ENCODE measurements at regions not wholly inside any gene's neighbourhood (a gene's known extent, or its start where the extent isn't known, plus 50 kb on each side); places are given as distances from the start of the nearest gene placed in this dataset.
"Not testable (repeated sequence)": the region's sequence is repeated elsewhere in the genome, so short reads cannot be mapped to it uniquely, and the experiment has no call there.

DNA sequence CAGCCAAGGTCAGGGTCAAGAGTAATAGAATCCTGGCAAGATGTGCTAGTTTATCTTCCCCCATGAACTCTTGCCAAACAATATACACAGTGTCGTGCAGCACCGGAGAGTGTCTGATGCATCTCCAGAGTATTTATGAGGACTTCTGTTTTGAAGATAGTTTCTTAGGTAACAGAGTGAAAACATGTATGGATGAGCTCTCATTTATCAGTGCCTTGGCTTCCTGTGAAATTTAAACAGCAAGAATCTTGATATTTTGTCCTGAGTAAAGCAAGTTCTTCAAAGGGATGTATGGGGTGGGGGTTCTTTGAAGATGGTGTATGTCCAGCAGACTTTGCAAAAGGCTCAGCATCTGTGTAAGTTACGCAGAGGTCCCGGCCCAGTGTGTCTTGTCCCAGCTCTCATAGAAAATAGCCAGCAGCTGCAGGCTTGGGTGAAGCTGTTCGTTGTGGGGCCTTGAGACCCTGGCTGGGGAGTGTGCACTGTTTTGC, 361.0 kb upstream of the NT5C1B start:
- H3K4me3 Mint-ChIP-seq (ENCODE audit: unreplicated experiment): no peak overlapping the region
- CTCF ChIA-PET: no interaction called here
- no peak for TF ChIP-seq CTCF (IDR thresholded peaks at IDR 0.05; ENCODE audit: insufficient read depth in 1 of 2, low read depth in 1 of 2, low read length in 1 of 2, severe bottlenecking in 1 of 2, unreplicated experiment in 1 of 2)
- Histone ChIP-seq H3K9me3 (no peaks in the 10 kb centered on the region), H3K27me3 (replicated peaks; ENCODE audit: control insufficient read depth, insufficient read depth, low read length) (no peaks in the 10 kb centered on the region), H3K4me1 (no peaks in the 10 kb centered on the region), H3K36me3 (ENCODE audit: control insufficient read depth, insufficient read depth, low read length) (no peaks in the 10 kb centered on the region), H3K4me3 (ENCODE audit: low read depth, low read length) (no peak overlapping the region)
- no peak for DNase-seq
- peaks cover 2% of the 10 kb centered on the region for H3K27me3 Mint-ChIP-seq (ENCODE audit: insufficient read depth, unreplicated experiment)
- H3K27ac Mint-ChIP-seq (ENCODE audit: unreplicated experiment): no peak overlapping the region
- no peaks in the 10 kb centered on the region for H3K36me3 Mint-ChIP-seq (ENCODE audit: insufficient read depth, unreplicated experiment)
- POLR2A ChIA-PET: no interaction called here
- no TSS peak for BruUV-seq (replicated peaks)
- intact Hi-C loops (cut with micrococcal nuclease; ENCODE audit: unreplicated experiment): no loop called here
- H3K9me3 Mint-ChIP-seq (ENCODE audit: unreplicated experiment): no peaks in the 10 kb centered on the region
- no peaks in the 10 kb centered on the region for H3K4me1 Mint-ChIP-seq (ENCODE audit: low read depth, unreplicated experiment)

GRCh38 chr2:18949871-18950270, 360.5 kb upstream of the NT5C1B start:
- no peaks in the 10 kb centered on the region for H3K36me3 Mint-ChIP-seq (ENCODE audit: insufficient read depth, unreplicated experiment)
- H3K4me3 ChIP-seq (ENCODE audit: low read depth, low read length): no peak overlapping the region
- intact Hi-C loops (cut with micrococcal nuclease; ENCODE audit: unreplicated experiment): no loop called here
- no peak overlapping the region for H3K4me3 Mint-ChIP-seq (ENCODE audit: unreplicated experiment)
- TF ChIP-seq CTCF (IDR thresholded peaks at IDR 0.05; ENCODE audit: insufficient read depth in 1 of 2, low read depth in 1 of 2, low read length in 1 of 2, severe bottlenecking in 1 of 2, unreplicated experiment in 1 of 2): no peak
- no peaks in the 10 kb centered on the region for H3K4me1 ChIP-seq
- H3K9me3 Mint-ChIP-seq (ENCODE audit: unreplicated experiment): no peaks in the 10 kb centered on the region
- CTCF ChIA-PET: no interaction called here
- H3K27me3 ChIP-seq (replicated peaks; ENCODE audit: control insufficient read depth, insufficient read depth, low read length): no peaks in the 10 kb centered on the region
- no peaks in the 10 kb centered on the region for H3K4me1 Mint-ChIP-seq (ENCODE audit: low read depth, unreplicated experiment)
- BruUV-seq (replicated peaks): no TSS peak
- no peaks in the 10 kb centered on the region for H3K27me3 Mint-ChIP-seq (ENCODE audit: insufficient read depth, unreplicated experiment)
- no peaks in the 10 kb centered on the region for H3K36me3 ChIP-seq (ENCODE audit: control insufficient read depth, insufficient read depth, low read length)
- no peak overlapping the region for H3K27ac Mint-ChIP-seq (ENCODE audit: unreplicated experiment)
- H3K9me3 ChIP-seq: no peaks in the 10 kb centered on the region
- no peak for DNase-seq
- POLR2A ChIA-PET: no interaction called here

DNA sequence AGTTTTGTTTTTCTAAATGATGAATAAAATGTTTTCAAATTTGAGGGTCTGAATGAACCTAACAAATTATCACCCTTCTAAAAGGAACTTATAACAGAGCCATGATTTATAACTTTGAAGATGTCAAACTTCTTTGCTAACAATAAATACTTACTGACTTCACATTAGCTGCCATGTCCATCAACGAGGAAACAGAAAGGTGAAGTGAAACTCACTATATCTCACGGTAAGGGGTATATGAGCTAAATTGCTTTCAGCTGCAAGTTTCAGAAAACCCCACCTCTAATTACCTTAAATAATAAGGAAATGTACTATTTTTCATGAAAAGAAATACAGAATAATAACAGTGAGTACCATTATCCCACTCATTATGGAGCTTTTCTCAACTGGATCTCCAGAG, 350.8 kb upstream of the NT5C1B start:
- no TSS peak for BruUV-seq (replicated peaks)
- H3K4me3 Mint-ChIP-seq (ENCODE audit: unreplicated experiment): no peak overlapping the region
- ChIA-PET CTCF (no interaction called here), POLR2A (no interaction called here)
- H3K4me1 Mint-ChIP-seq (ENCODE audit: low read depth, unreplicated experiment): no peaks in the 10 kb centered on the region
- no peak for DNase-seq
- H3K9me3 Mint-ChIP-seq (ENCODE audit: unreplicated experiment): no peaks in the 10 kb centered on the region
- no peaks in the 10 kb centered on the region for H3K36me3 ChIP-seq (ENCODE audit: control insufficient read depth, insufficient read depth, low read length)
- no peaks in the 10 kb centered on the region for H3K9me3 ChIP-seq
- H3K4me1 ChIP-seq: no peaks in the 10 kb centered on the region
- no peak overlapping the region for H3K4me3 ChIP-seq (ENCODE audit: low read depth, low read length)
- H3K27me3 ChIP-seq (replicated peaks; ENCODE audit: control insufficient read depth, insufficient read depth, low read length): no peaks in the 10 kb centered on the region
- H3K27me3 Mint-ChIP-seq (ENCODE audit: insufficient read depth, unreplicated experiment): peaks cover 3% of the 10 kb centered on the region
- intact Hi-C loops (cut with micrococcal nuclease; ENCODE audit: unreplicated experiment): no loop called here
- H3K36me3 Mint-ChIP-seq (ENCODE audit: insufficient read depth, unreplicated experiment): no peaks in the 10 kb centered on the region
- H3K27ac Mint-ChIP-seq (ENCODE audit: unreplicated experiment): no peak overlapping the region
- no peak for TF ChIP-seq CTCF (IDR thresholded peaks at IDR 0.05; ENCODE audit: insufficient read depth in 1 of 2, low read depth in 1 of 2, low read length in 1 of 2, severe bottlenecking in 1 of 2, unreplicated experiment in 1 of 2)

DNA sequence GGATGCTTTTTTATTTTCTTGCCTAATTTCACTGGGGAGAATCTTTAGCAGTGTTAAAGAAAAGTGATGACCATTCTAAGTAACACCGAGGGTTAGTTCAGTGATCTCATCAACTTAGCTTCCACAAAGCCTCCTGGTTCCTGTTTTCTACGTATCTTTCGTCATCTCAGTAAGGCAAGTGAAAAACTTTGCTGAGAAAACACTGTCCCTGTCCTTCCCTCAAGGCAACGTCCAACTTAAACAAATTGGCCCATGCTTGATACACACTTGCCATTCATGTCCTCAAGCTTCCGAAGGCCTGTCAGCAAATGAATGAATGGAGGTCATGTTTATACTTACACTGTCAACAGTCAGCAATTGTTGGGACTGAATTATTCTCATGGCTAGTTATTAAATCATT, 350.4 kb upstream of the NT5C1B start:
- H3K9me3 Mint-ChIP-seq (ENCODE audit: unreplicated experiment); H3K27ac Mint-ChIP-seq (ENCODE audit: unreplicated experiment); H3K4me1 ChIP-seq; H3K4me3 Mint-ChIP-seq (ENCODE audit: unreplicated experiment); H3K36me3 Mint-ChIP-seq (ENCODE audit: insufficient read depth, unreplicated experiment); H3K36me3 ChIP-seq (ENCODE audit: control insufficient read depth, insufficient read depth, low read length); CTCF ChIA-PET; intact Hi-C loops (cut with micrococcal nuclease; ENCODE audit: unreplicated experiment); POLR2A ChIA-PET; H3K27me3 ChIP-seq (replicated peaks; ENCODE audit: control insufficient read depth, insufficient read depth, low read length); H3K4me3 ChIP-seq (ENCODE audit: low read depth, low read length); BruUV-seq (replicated peaks); H3K9me3 ChIP-seq; DNase-seq; H3K4me1 Mint-ChIP-seq (ENCODE audit: low read depth, unreplicated experiment); H3K27me3 Mint-ChIP-seq (ENCODE audit: insufficient read depth, unreplicated experiment): not testable (repeated sequence)
